Tibial nerve (tissue), 4 donors: ENCODE measurements at regions not wholly inside any gene's neighbourhood (a gene's known extent, or its start where the extent isn't known, plus 50 kb on each side); places are given as distances from the start of the nearest gene placed in this dataset.

ENCODE experiments used
- DNase-seq, 2 donors: peaks; one replicate each; pipeline ENCODE4 v3.0.0-alpha.2; 2019; ENCODE audit warnings: low spot score in 2 of 2
- H3K27ac ChIP-seq, 4 donors: fragments of 200-600 bp; sonication (generic) in 3 of 4; one replicate each; pipeline ENCODE4 v1.5.1; 2017 to 2019; ENCODE audit warnings: mild to moderate bottlenecking in 1 of 4
- H3K27me3 ChIP-seq, 2 donors: fragments of 200-600 bp; sonication (generic) in 1 of 2; one replicate each; pipeline versions ENCODE4 v1.5.1 to v1.6.0; 2017 to 2019
- H3K36me3 ChIP-seq, 3 donors: fragments of 200-600 bp; sonication (generic); one replicate each; pipeline ENCODE4 v1.5.1; 2018 to 2019
- H3K4me1 ChIP-seq, 4 donors: fragments of 200-600 bp; sonication (generic) in 3 of 4; one replicate each; pipeline ENCODE4 v1.5.1; 2017 to 2019
- H3K4me3 ChIP-seq, 4 donors: fragments of 200-600 bp; sonication (generic) in 3 of 4; one replicate each; pipeline ENCODE4 v1.5.1; 2017 to 2019; ENCODE audit warnings: mild to moderate bottlenecking in 1 of 4, moderate library complexity in 1 of 4
- H3K9me3 ChIP-seq, 4 donors: fragments of 200-600 bp; sonication (generic) in 3 of 4; one replicate each; pipeline ENCODE4 v1.5.1; 2017 to 2019
- CTCF ChIP-seq, 5 experiments: fragments of 200-600 bp in 3 of 5; fragments of 450-650 bp in 2 of 5; sonication (generic) in 3 of 5; IDR thresholded peaks; one replicate each; pipeline ENCODE4 v1.5.1; 2016 to 2019; ENCODE audit warnings: antibody characterized with exemption in 5 of 5, mild to moderate bottlenecking in 3 of 5, moderate library complexity in 2 of 5
- EP300 ChIP-seq, 2 donors: sonication (generic); formaldehyde crosslinking; IDR thresholded peaks; one replicate each; pipeline ENCODE4 v1.6.1; 2017; ENCODE audit warnings: antibody characterized with exemption in 2 of 2, mild to moderate bottlenecking in 1 of 2
- POLR2A ChIP-seq, 2 donors: fragments of 450-650 bp; IDR thresholded peaks; one replicate each; pipeline ENCODE4 v1.6.1; 2017; ENCODE audit warnings: antibody characterized with exemption in 2 of 2, mild to moderate bottlenecking in 2 of 2, moderate library complexity in 2 of 2
- WGBS, 2 donors: methylation state at CpG; one replicate each; pipeline ENCODE4 v1.1.5; 2018; 5-methylcytosine and 5-hydroxymethylcytosine counted together

- no peak for DNase-seq
- H3K9me3 ChIP-seq: no peaks in the 10 kb centered on the region
- no peak overlapping the region for H3K27ac ChIP-seq
- TF ChIP-seq EP300 (IDR thresholded peaks at IDR 0.05) (no peak), CTCF (IDR thresholded peaks at IDR 0.05) (no peak), POLR2A (IDR thresholded peaks at IDR 0.05) (no peak)
- H3K4me1 ChIP-seq: no peaks in the 10 kb centered on the region
- no peaks in the 10 kb centered on the region for H3K27me3 ChIP-seq
- 85 to 89% methylated on average over 6 of the region's 6 CpGs for WGBS, 2 donors
- H3K4me3 ChIP-seq: no peak overlapping the region
- no peaks in the 10 kb centered on the region for H3K36me3 ChIP-seq
These were observed 750.3 kb downstream of the CBLN4 start for GRCh38 chr20:55255016-55255415.

GRCh38 chr20:55253781-55254180, 751.5 kb downstream of the CBLN4 start:
- Histone ChIP-seq H3K4me1 (no peaks in the 10 kb centered on the region), H3K36me3 (no peaks in the 10 kb centered on the region), H3K4me3 (no peak overlapping the region), H3K9me3 (no peaks in the 10 kb centered on the region), H3K27ac (no peak overlapping the region), H3K27me3 (no peaks in the 10 kb centered on the region)
- 49 to 56% methylated on average over 1 of the region's 1 CpG for WGBS, 2 donors
- TF ChIP-seq POLR2A (IDR thresholded peaks at IDR 0.05) (no peak), EP300 (IDR thresholded peaks at IDR 0.05) (no peak), CTCF (IDR thresholded peaks at IDR 0.05) (no peak)
- no peak for DNase-seq

- 59 to 60% methylated on average over 5 of the region's 5 CpGs for WGBS, 2 donors
These were observed 752.8 kb downstream of the CBLN4 start for GRCh38 chr20:55252521-55252920.

GRCh38 chr20:55251170-55251569, 754.1 kb downstream of the CBLN4 start:
- no peaks in the 10 kb centered on the region for H3K9me3 ChIP-seq
- no peaks in the 10 kb centered on the region for H3K4me1 ChIP-seq
- H3K36me3 ChIP-seq: no peaks in the 10 kb centered on the region
- WGBS, 2 donors: 90 to 95% methylated on average over 21 to 22 of the region's 22 CpGs
- no peak for TF ChIP-seq CTCF (IDR thresholded peaks at IDR 0.05)
- no peak overlapping the region for H3K27ac ChIP-seq
- H3K27me3 ChIP-seq: no peaks in the 10 kb centered on the region
- H3K4me3 ChIP-seq: no peak overlapping the region
- DNase-seq: no peak

More at GRCh38 chr20:55252521-55252920, 752.8 kb downstream of the CBLN4 start:
- H3K27me3 ChIP-seq: no peaks in the 10 kb centered on the region
- H3K9me3 ChIP-seq: no peaks in the 10 kb centered on the region
- no peaks in the 10 kb centered on the region for H3K4me1 ChIP-seq
- no peaks in the 10 kb centered on the region for H3K36me3 ChIP-seq
- TF ChIP-seq CTCF (IDR thresholded peaks at IDR 0.05): no peak
- TF ChIP-seq POLR2A (IDR thresholded peaks at IDR 0.05): no peak
- no peak for TF ChIP-seq EP300 (IDR thresholded peaks at IDR 0.05)
- DNase-seq: no peak
- no peak overlapping the region for H3K4me3 ChIP-seq
- H3K27ac ChIP-seq: no peak overlapping the region

GRCh38 chr20:55242853-55243252, 762.5 kb downstream of the CBLN4 start:
- H3K4me1 ChIP-seq: no peaks in the 10 kb centered on the region
- H3K27ac ChIP-seq: no peak overlapping the region
- TF ChIP-seq CTCF (IDR thresholded peaks at IDR 0.05) (no peak), POLR2A (IDR thresholded peaks at IDR 0.05) (no peak), EP300 (IDR thresholded peaks at IDR 0.05) (no peak)
- no peak for DNase-seq
- no peaks in the 10 kb centered on the region for H3K9me3 ChIP-seq
- H3K27me3 ChIP-seq: no peaks in the 10 kb centered on the region
- no peaks in the 10 kb centered on the region for H3K36me3 ChIP-seq
- no peak overlapping the region for H3K4me3 ChIP-seq
